Endothelial cell of umbilical vein (primary cell): ENCODE measurements at regions not wholly inside any gene's neighbourhood (a gene's known extent, or its start where the extent isn't known, plus 50 kb on each side); places are given as distances from the start of the nearest gene placed in this dataset.
"Not testable (repeated sequence)": the region's sequence is repeated elsewhere in the genome, so short reads cannot be mapped to it uniquely, and the experiment has no call there.

Experiments used
- CTCF ChIP-seq, 2 donors: IDR thresholded peaks; 1 replicate in 1 of 2; 2 replicates in 1 of 2; pipeline ENCODE4 v1.5.1; 2011; ENCODE audit warnings: low read length in 2 of 2, mild to moderate bottlenecking in 2 of 2, moderate library complexity in 2 of 2, control low read depth in 1 of 2, inconsistent platforms in 1 of 2, low read depth in 1 of 2; ENCODE audit not compliant: insufficient read depth in 1 of 2; ENCODE audit errors: extremely low read depth in 1 of 2
- MYC ChIP-seq: IDR thresholded peaks from one replicate; pipeline ENCODE4 v1.6.1; 2011; ENCODE audit warnings: mild to moderate bottlenecking, low read depth, low read length
- POLR2A ChIP-seq: IDR thresholded peaks from 2 replicates; pipeline ENCODE4 v1.6.1; 2012; ENCODE audit warnings: low read depth, mild to moderate bottlenecking, control low read depth, low read length

GRCh38 chr3:86874790-86875189, 116.2 kb downstream of the VGLL3 start:
- not testable (repeated sequence) for TF ChIP-seq CTCF (IDR thresholded peaks at IDR 0.05; ENCODE audit: extremely low read depth in 1 of 2, insufficient read depth in 1 of 2, low read depth in 1 of 2, low read length in 2 of 2); POLR2A; MYC
